Skeletal muscle satellite cell (primary cell): ENCODE measurements at regions not wholly inside any gene's neighbourhood (a gene's known extent, or its start where the extent isn't known, plus 50 kb on each side); places are given as distances from the start of the nearest gene placed in this dataset.

Source experiments
- H3K27me3 ChIP-seq: 2 replicates; pipeline ENCODE4 v1.7.0; 2013; ENCODE audit warnings: low read length; ENCODE audit not compliant: control insufficient read depth, insufficient read depth
- H3K36me3 ChIP-seq: 2 replicates; pipeline ENCODE4 v1.7.0; 2013; ENCODE audit warnings: mild to moderate bottlenecking, control low read depth, low read length; ENCODE audit not compliant: insufficient read depth
- H3K4me1 ChIP-seq: 2 replicates; pipeline ENCODE4 v1.7.0; 2013; ENCODE audit warnings: low read length; ENCODE audit not compliant: control insufficient read depth, insufficient read depth
- H3K4me2 ChIP-seq: 2 replicates; pipeline ENCODE4 v1.7.0; 2013; ENCODE audit warnings: mild to moderate bottlenecking, low read length
- H3K4me3 ChIP-seq: 2 replicates; pipeline ENCODE4 v1.7.0; 2013; ENCODE audit warnings: low read length
- H3K9ac ChIP-seq: 2 replicates; pipeline ENCODE4 v1.7.0; 2013; ENCODE audit warnings: mild to moderate bottlenecking, low read depth, low read length, moderate library complexity
- H3K9me3 ChIP-seq: replicated peaks from 2 replicates; pipeline ENCODE4 v1.7.0; 2013; ENCODE audit warnings: mild to moderate bottlenecking, control low read depth, low read length

- no peak overlapping the region for H3K4me2 ChIP-seq
- H3K4me3 ChIP-seq = no peak overlapping the region
- peaks cover 30% of the 10 kb centered on the region for H3K36me3 ChIP-seq
- H3K9me3 ChIP-seq = no peaks in the 10 kb centered on the region
- H3K27me3 ChIP-seq = no peaks in the 10 kb centered on the region
- H3K9ac ChIP-seq = no peak overlapping the region
- H3K4me1 ChIP-seq = peaks cover 33% of the 10 kb centered on the region
Observed at GRCh38 chr12:124418791-124419190, 123.9 kb downstream of the RFLNA start.

- peaks cover 28% of the 10 kb centered on the region for H3K36me3 ChIP-seq
- no peaks in the 10 kb centered on the region for H3K27me3 ChIP-seq
- H3K4me3 ChIP-seq = no peak overlapping the region
- H3K4me1 ChIP-seq = peaks cover 26% of the 10 kb centered on the region
- no peak overlapping the region for H3K4me2 ChIP-seq
- no peak overlapping the region for H3K9ac ChIP-seq
- H3K9me3 ChIP-seq = no peaks in the 10 kb centered on the region
Observed at GRCh38 chr12:124418156-124418555, 123.3 kb downstream of the RFLNA start.

- peaks cover 26% of the 10 kb centered on the region for H3K4me1 ChIP-seq
- no peak overlapping the region for H3K4me2 ChIP-seq
- no peaks in the 10 kb centered on the region for H3K9me3 ChIP-seq
- H3K4me3 ChIP-seq = no peak overlapping the region
- H3K27me3 ChIP-seq = no peaks in the 10 kb centered on the region
- peaks cover 38% of the 10 kb centered on the region for H3K36me3 ChIP-seq
- H3K9ac ChIP-seq = no peak overlapping the region
Observed at GRCh38 chr12:124416516-124417395, 121.9 kb downstream of the RFLNA start.

DNA sequence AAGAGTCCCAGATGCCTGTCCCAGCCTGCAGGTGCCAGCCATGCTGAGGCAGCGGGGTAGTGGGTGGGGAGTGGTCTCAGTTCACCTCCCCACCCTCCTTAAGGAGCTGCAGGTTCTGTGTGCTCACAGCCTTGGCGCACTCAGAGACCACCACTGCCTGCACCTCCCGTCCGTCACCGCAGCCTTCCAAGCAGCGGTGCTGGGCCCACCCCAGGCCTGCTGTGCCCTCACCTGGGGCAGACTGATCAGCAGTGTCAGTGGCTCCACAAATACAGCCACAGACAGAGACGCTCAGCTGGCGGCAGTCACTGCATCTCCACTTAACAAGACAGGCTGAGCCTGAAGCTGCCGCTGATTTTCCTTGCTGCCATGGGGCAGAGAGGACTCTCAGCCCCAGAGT is 120.2 kb downstream of the RFLNA start:
- Histone ChIP-seq H3K4me2 (no peak overlapping the region), H3K4me1 (peaks cover 28% of the 10 kb centered on the region), H3K9ac (no peak overlapping the region), H3K4me3 (no peak overlapping the region), H3K36me3 (peaks cover 35% of the 10 kb centered on the region), H3K9me3 (no peaks in the 10 kb centered on the region), H3K27me3 (no peaks in the 10 kb centered on the region)

- H3K9ac ChIP-seq = no peak overlapping the region
- no peak overlapping the region for H3K4me2 ChIP-seq
- H3K4me3 ChIP-seq = no peak overlapping the region
- no peaks in the 10 kb centered on the region for H3K27me3 ChIP-seq
- peaks cover 29% of the 10 kb centered on the region for H3K36me3 ChIP-seq
- peaks cover 32% of the 10 kb centered on the region for H3K4me1 ChIP-seq
- no peaks in the 10 kb centered on the region for H3K9me3 ChIP-seq
Observed at GRCh38 chr12:124413915-124414314, 119.0 kb downstream of the RFLNA start.

DNA sequence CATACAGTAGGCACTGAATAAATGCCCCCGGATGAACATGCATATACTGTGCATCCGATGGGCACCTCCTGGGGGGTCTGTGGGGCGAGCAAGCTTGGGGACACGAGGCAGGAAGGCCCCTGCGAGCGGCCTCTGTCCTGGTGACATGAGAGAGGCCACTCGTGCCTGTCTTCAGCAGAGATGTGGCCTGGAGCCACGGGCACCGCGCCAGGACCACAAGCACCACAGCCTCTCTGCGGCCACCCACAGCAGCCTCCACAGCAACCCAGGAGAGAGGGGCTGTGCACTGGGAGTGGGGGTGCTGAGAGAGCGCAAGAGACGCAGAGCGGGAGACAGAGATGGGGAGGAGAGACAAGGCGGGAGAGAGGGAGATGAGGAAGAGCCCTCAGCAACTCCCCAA is 118.5 kb downstream of the RFLNA start:
- peaks cover 27% of the 10 kb centered on the region for H3K36me3 ChIP-seq
- H3K9ac ChIP-seq = no peak overlapping the region
- no peak overlapping the region for H3K4me2 ChIP-seq
- no peaks in the 10 kb centered on the region for H3K9me3 ChIP-seq
- H3K4me3 ChIP-seq = no peak overlapping the region
- H3K27me3 ChIP-seq = no peaks in the 10 kb centered on the region
- peaks cover 32% of the 10 kb centered on the region for H3K4me1 ChIP-seq

- H3K36me3 ChIP-seq = peaks cover 22% of the 10 kb centered on the region
- peak overlapping the region; percentile 57 for H3K9ac ChIP-seq
- H3K4me1 ChIP-seq = peaks cover 32% of the 10 kb centered on the region
Observed at GRCh38 chr12:124412646-124413015, 117.7 kb downstream of the RFLNA start.

DNA sequence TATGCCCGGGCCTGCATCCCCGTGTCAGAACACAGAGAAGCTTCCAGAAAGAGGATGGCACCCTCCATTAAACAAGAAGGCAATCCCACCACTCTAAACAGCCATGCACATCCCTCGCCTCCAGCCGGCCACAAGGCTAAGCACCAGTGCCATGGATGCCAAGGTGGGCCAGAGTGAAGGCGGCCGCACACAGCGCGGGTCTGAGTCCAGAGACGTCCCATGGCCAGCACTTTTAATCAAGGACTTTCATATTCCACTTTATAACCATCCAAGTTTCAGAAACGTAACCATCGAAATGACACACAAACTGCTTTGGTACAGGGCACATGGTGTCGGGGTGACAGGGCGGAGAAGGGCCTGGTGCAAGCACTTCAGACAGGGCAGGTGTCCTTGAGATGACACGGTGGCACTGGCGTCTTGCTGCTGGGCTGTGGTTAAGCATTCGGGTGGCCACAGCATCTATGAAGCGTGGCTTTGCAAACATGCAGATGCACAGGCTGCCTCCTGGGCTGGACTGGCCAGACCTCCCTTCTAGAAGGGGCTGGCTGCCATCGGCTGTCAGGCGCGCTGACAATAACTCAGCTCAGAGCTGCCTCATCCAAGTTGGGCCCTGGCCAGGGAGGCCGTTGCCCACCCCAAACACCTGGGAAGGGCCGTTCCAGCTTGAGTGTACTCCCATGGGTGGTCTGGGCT is 117.2 kb downstream of the RFLNA start:
- H3K4me2 ChIP-seq = peak overlapping the region; percentile 23
- no peak overlapping the region for H3K4me3 ChIP-seq
- H3K9ac ChIP-seq = peak overlapping the region; percentile 57
- H3K36me3 ChIP-seq = peaks cover 24% of the 10 kb centered on the region
- H3K4me1 ChIP-seq = peaks cover 32% of the 10 kb centered on the region
- no peaks in the 10 kb centered on the region for H3K27me3 ChIP-seq
- H3K9me3 ChIP-seq = no peaks in the 10 kb centered on the region

More at GRCh38 chr12:124412646-124413015, 117.7 kb downstream of the RFLNA start:
- no peaks in the 10 kb centered on the region for H3K9me3 ChIP-seq
- H3K4me2 ChIP-seq = no peak overlapping the region
- H3K4me3 ChIP-seq = no peak overlapping the region
- no peaks in the 10 kb centered on the region for H3K27me3 ChIP-seq

DNA sequence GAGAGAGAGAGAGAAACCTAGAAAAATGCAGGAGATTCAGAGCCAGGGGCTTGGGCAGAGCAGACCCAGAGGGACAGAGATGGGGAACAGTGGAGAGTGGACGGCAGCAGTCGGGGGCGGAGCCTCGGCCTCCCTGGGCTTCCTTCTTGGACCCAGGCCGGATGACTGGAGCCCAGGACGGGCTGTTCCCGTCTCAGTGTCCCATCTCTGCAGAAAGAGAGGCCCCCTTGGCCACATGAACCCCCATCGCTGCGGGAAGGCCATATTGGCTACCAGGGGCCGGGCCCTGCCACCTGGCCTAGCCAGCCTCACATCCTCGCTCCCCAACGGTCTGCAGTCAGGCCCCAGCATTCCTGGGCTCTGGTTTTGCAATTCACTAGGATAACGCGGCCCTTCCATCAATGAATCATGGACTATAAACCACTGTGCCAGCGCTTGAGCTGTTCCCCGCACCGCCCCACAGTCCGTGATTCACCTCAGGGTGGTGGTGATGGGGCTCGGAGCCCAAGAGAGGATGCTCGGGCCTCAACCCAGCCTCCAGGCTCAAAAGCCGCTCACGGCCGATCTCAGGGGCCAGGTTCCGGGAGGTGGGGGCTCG is 116.5 kb downstream of the RFLNA start:
- peaks cover 32% of the 10 kb centered on the region for H3K4me1 ChIP-seq
- peak overlapping the region; percentile 36 for H3K4me3 ChIP-seq
- H3K9ac ChIP-seq = peak overlapping the region; percentile 57
- H3K4me2 ChIP-seq = peak overlapping the region; percentile 75
- H3K36me3 ChIP-seq = peaks cover 27% of the 10 kb centered on the region
- H3K9me3 ChIP-seq = no peaks in the 10 kb centered on the region
- no peaks in the 10 kb centered on the region for H3K27me3 ChIP-seq

- Histone ChIP-seq H3K9ac (peak overlapping the region; percentile 50), H3K36me3 (peaks cover 27% of the 10 kb centered on the region), H3K4me3 (peak overlapping the region; percentile 22), H3K4me2 (peak overlapping the region; percentile 75), H3K27me3 (no peaks in the 10 kb centered on the region), H3K4me1 (peaks cover 32% of the 10 kb centered on the region), H3K9me3 (no peaks in the 10 kb centered on the region)
Observed at GRCh38 chr12:124410354-124411175, 115.7 kb downstream of the RFLNA start.
